GM21390 (cell line): ENCODE measurements at regions not wholly inside any gene's neighbourhood (a gene's known extent, or its start where the extent isn't known, plus 50 kb on each side); places are given as distances from the start of the nearest gene placed in this dataset.

Source experiments
- ATAC-seq: cut with Tn5 transposase; IDR thresholded peaks from one replicate; pipeline ENCODE4 v1.9.1; 2021; ENCODE audit not compliant: unreplicated experiment

GRCh38 chr15:31241888-31242522, 84.6 kb upstream of the KLF13 start:
- ATAC-seq = no peak

GRCh38 chr15:31243895-31244294, 82.7 kb upstream of the KLF13 start:
- no peak for ATAC-seq

GRCh38 chr15:31245135-31245689, 81.4 kb upstream of the KLF13 start:
- no peak for ATAC-seq

- ATAC-seq = no peak
Measured at GRCh38 chr15:31245756-31246155, 80.9 kb upstream of the KLF13 start.

- ATAC-seq = no peak
Measured at GRCh38 chr15:31247404-31247803, 79.2 kb upstream of the KLF13 start.

GRCh38 chr15:31248263-31248662, 78.4 kb upstream of the KLF13 start:
- ATAC-seq = no peak

- ATAC-seq = no peak
Measured at GRCh38 chr15:31248951-31249350, 77.7 kb upstream of the KLF13 start.

GRCh38 chr15:31250033-31250432, 76.6 kb upstream of the KLF13 start:
- ATAC-seq = no peak

GRCh38 chr15:31251165-31251564, 75.5 kb upstream of the KLF13 start:
- ATAC-seq = no peak

- no peak for ATAC-seq
Measured at GRCh38 chr15:31252171-31252785, 74.4 kb upstream of the KLF13 start.

GRCh38 chr15:31254431-31255175, 72.0 kb upstream of the KLF13 start:
- no peak for ATAC-seq

- ATAC-seq = no peak
Measured at GRCh38 chr15:31255176-31255510, 71.5 kb upstream of the KLF13 start.

GRCh38 chr15:31255732-31256377, 70.8 kb upstream of the KLF13 start:
- no peak for ATAC-seq

GRCh38 chr15:31256378-31257265, 70.0 kb upstream of the KLF13 start:
- no peak for ATAC-seq

GRCh38 chr15:31257286-31257685, 69.3 kb upstream of the KLF13 start:
- no peak for ATAC-seq

GRCh38 chr15:31258260-31258659, 68.4 kb upstream of the KLF13 start:
- ATAC-seq = no peak

GRCh38 chr15:31259562-31260252, 66.9 kb upstream of the KLF13 start:
- ATAC-seq = no peak

- ATAC-seq = no peak
Measured at GRCh38 chr15:31260646-31261265, 65.9 kb upstream of the KLF13 start.

GRCh38 chr15:31261266-31262142, 65.1 kb upstream of the KLF13 start:
- no peak for ATAC-seq
